Transverse colon (tissue), 4 donors: ENCODE measurements at regions not wholly inside any gene's neighbourhood (a gene's known extent, or its start where the extent isn't known, plus 50 kb on each side); places are given as distances from the start of the nearest gene placed in this dataset.

Experiments
- DNase-seq: peaks from one replicate; pipeline ENCODE4 v3.0.0-alpha.2; 2019
- H3K27ac ChIP-seq, 4 donors: fragments of 200-600 bp; sonication (generic); 2 replicates each; pipeline ENCODE4 v1.5.1; 2016 to 2018; ENCODE audit warnings: inconsistent platforms in 4 of 4
- H3K27me3 ChIP-seq: fragments of 200-600 bp; sonication (generic); 2 replicates; pipeline ENCODE4 v1.5.1; 2017; ENCODE audit warnings: inconsistent platforms
- H3K36me3 ChIP-seq, 4 donors: fragments of 200-600 bp; sonication (generic); 2 replicates each; pipeline ENCODE4 v1.5.1; 2017 to 2019; ENCODE audit warnings: inconsistent platforms in 4 of 4
- H3K4me1 ChIP-seq, 4 donors: fragments of 200-600 bp; sonication (generic); 2 replicates each; pipeline ENCODE4 v1.5.1; 2017 to 2020; ENCODE audit warnings: inconsistent platforms in 4 of 4
- H3K4me3 ChIP-seq, 4 donors: fragments of 200-600 bp; sonication (generic); 1 replicate in 1 of 4; 2 replicates in 3 of 4; pipeline versions ENCODE4 v1.5.1 to v1.6.1; 2017 to 2019; ENCODE audit warnings: inconsistent platforms in 4 of 4
- H3K9me3 ChIP-seq, 2 donors: fragments of 200-600 bp; sonication (generic); 2 replicates each; pipeline ENCODE4 v1.5.1; 2017 to 2019; ENCODE audit warnings: inconsistent platforms in 2 of 2
- CTCF ChIP-seq, 5 experiments: fragments of 200-600 bp in 3 of 5; fragments of 450-650 bp in 2 of 5; sonication (generic) in 3 of 5; IDR thresholded peaks; 1 replicate in 2 of 5; 2 replicates in 3 of 5; pipeline ENCODE4 v1.5.1; 2016 to 2017; ENCODE audit warnings: antibody characterized with exemption in 5 of 5, inconsistent platforms in 3 of 5, mild to moderate bottlenecking in 2 of 5, moderate library complexity in 1 of 5
- EP300 ChIP-seq: sonication (generic); formaldehyde crosslinking; IDR thresholded peaks from one replicate; pipeline ENCODE4 v1.6.1; 2017; ENCODE audit warnings: antibody characterized with exemption, low read depth
- POLR2A ChIP-seq: fragments of 450-650 bp; IDR thresholded peaks from one replicate; pipeline ENCODE4 v1.6.1; 2016; ENCODE audit warnings: antibody characterized with exemption, mild to moderate bottlenecking, moderate library complexity
- POLR2AphosphoS5 ChIP-seq, 3 donors: sonication (generic); formaldehyde crosslinking; IDR thresholded peaks; one replicate each; pipeline ENCODE4 v1.6.1; 2016; ENCODE audit warnings: antibody characterized with exemption in 3 of 3
- WGBS, 2 donors: methylation state at CpG; one replicate each; pipeline ENCODE4 v1.1.5; 2018; ENCODE audit warnings: low coverage in 1 of 2; 5-methylcytosine and 5-hydroxymethylcytosine counted together
- in situ Hi-C, 4 donors: fragments of 200-750 bp; cut with MboI; loops; one replicate each; pipeline versions ENCODE4 v1.15.0 to v1.15.1; 2017; ENCODE audit warnings: low sequenced_read_pairs in 3 of 4, low pct_ligation_motif_present in 1 of 4, low pct_unique_long_range_greater_than_20kb in 1 of 4
- intact Hi-C: fragments of 100-400 bp; cut with DNase I; formaldehyde crosslinking; loops from one replicate; pipeline ENCODE4 v1.15.1; 2023; ENCODE audit warnings: low total_unique reads

DNA sequence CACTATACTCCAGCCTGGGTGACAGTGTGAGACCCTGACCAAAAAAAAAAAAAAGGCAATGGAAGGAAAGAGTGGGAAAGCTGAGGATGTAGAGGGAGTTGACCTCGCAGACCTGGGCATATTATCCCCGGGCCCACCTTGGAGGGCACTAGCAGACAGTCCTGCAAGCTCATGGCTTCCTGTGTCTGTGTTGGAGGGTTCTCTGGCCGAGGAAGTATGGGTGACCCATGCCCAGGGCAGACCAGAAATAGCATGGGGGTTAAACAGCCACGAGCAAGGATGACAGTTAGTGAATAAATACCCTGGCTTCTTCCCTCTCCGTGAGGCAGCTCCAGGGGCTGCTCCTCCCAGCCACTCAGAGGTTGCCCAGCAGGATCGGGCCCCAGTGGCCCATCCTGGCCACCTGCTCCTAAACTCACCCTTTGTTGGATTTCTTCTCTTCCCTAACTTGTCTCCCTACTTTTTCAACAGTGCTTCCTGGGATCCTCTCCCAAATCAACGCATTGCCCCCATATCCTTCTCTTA is 485.8 kb downstream of the ZNF536 start:
- WGBS, 2 donors, result 66% methylated on average over 4 to 7 of the region's 7 CpGs
- Histone ChIP-seq H3K4me1 (no peaks in the 10 kb centered on the region), H3K27ac (no peak overlapping the region), H3K27me3 (no peaks in the 10 kb centered on the region), H3K36me3 (no peaks in the 10 kb centered on the region), H3K9me3 (no peaks in the 10 kb centered on the region), H3K4me3 (no peak overlapping the region)
- intact Hi-C loops, result no loop called here
- TF ChIP-seq EP300 (no peak), CTCF (IDR thresholded peaks at IDR 0.05) (no peak), POLR2A (no peak), POLR2AphosphoS5 (IDR thresholded peaks at IDR 0.05) (no peak)
- DNase-seq, result no peak
- in situ Hi-C loops, result no loop called here

- DNase-seq, result no peak
- no peak overlapping the region for H3K4me3 ChIP-seq
- no peaks in the 10 kb centered on the region for H3K4me1 ChIP-seq
- no peaks in the 10 kb centered on the region for H3K27me3 ChIP-seq
- no peaks in the 10 kb centered on the region for H3K9me3 ChIP-seq
- no peaks in the 10 kb centered on the region for H3K36me3 ChIP-seq
- 78 to 100% methylated on average over 1 to 6 of the region's 6 CpGs for WGBS, 2 donors
- no peak for TF ChIP-seq CTCF (IDR thresholded peaks at IDR 0.05)
- intact Hi-C loops (no loop called here), in situ Hi-C loops (no loop called here)
- H3K27ac ChIP-seq, result no peak overlapping the region
Measured at GRCh38 chr19:30857388-30857787, 485.2 kb downstream of the ZNF536 start.

GRCh38 chr19:30856786-30857185 is 484.6 kb downstream of the ZNF536 start:
- in situ Hi-C loops, result no loop called here
- DNase-seq, result no peak
- H3K4me3 ChIP-seq, result no peak overlapping the region
- intact Hi-C loops, result no loop called here
- H3K4me1 ChIP-seq, result no peaks in the 10 kb centered on the region
- no peak overlapping the region for H3K27ac ChIP-seq
- WGBS, 2 donors, result 58 to 60% methylated on average over 1 to 3 of the region's 3 CpGs
- no peak for TF ChIP-seq POLR2AphosphoS5 (IDR thresholded peaks at IDR 0.05)
- no peak for TF ChIP-seq CTCF (IDR thresholded peaks at IDR 0.05)
- no peak for TF ChIP-seq POLR2A
- no peak for TF ChIP-seq EP300
- no peaks in the 10 kb centered on the region for H3K27me3 ChIP-seq
- no peaks in the 10 kb centered on the region for H3K36me3 ChIP-seq
- H3K9me3 ChIP-seq, result no peaks in the 10 kb centered on the region

DNA sequence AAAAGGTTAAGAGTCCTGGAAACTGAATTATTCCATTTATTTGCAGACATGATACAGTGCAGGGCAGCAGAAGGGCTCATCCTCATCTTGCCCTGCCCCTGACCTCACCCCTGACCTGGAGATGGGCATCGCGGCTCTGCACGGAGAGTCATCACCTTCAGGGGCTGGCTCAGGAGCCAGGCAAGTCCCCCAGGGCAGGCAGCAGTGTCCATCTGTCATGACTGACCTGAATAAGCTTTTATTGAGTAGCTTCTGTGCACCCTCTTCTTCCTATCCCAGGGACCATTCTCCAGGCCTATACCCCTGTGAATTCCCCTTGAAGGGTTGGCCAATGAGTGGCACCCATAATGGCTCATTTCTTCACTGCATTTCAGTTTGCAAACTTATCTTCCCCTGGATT is 484.2 kb downstream of the ZNF536 start:
- 90% methylated on average over 3 of the region's 3 CpGs; no CpG with 5 or more reads in 1 of the 2 donors for WGBS, 2 donors
- in situ Hi-C loops (no loop called here), intact Hi-C loops (no loop called here)
- Histone ChIP-seq H3K36me3 (no peaks in the 10 kb centered on the region), H3K9me3 (no peaks in the 10 kb centered on the region), H3K27ac (no peak overlapping the region), H3K4me1 (no peaks in the 10 kb centered on the region), H3K4me3 (no peak overlapping the region), H3K27me3 (no peaks in the 10 kb centered on the region)
- TF ChIP-seq POLR2AphosphoS5 (IDR thresholded peaks at IDR 0.05) (no peak), CTCF (IDR thresholded peaks at IDR 0.05) (no peak), POLR2A (no peak), EP300 (no peak)
- DNase-seq, result no peak
